Breast epithelium (tissue), 3 donors: ENCODE measurements at regions not wholly inside any gene's neighbourhood (a gene's known extent, or its start where the extent isn't known, plus 50 kb on each side); places are given as distances from the start of the nearest gene placed in this dataset.

Experiments used
- CTCF ChIP-seq, 3 donors: fragments of 450-650 bp; IDR thresholded peaks; one replicate each; pipeline ENCODE4 v1.5.1; 2016 to 2017; ENCODE audit warnings: antibody characterized with exemption in 3 of 3, mild to moderate bottlenecking in 3 of 3, moderate library complexity in 3 of 3
- POLR2A ChIP-seq: fragments of 450-650 bp; IDR thresholded peaks from one replicate; pipeline ENCODE4 v1.6.1; 2016; ENCODE audit warnings: antibody characterized with exemption, mild to moderate bottlenecking, moderate library complexity
- POLR2AphosphoS5 ChIP-seq, 3 donors: sonication (generic); formaldehyde crosslinking; IDR thresholded peaks; one replicate each; pipeline ENCODE4 v1.6.1; 2017; ENCODE audit warnings: antibody characterized with exemption in 3 of 3

- TF ChIP-seq CTCF (IDR thresholded peaks at IDR 0.05): no peak
- TF ChIP-seq POLR2A: no peak
- no peak for TF ChIP-seq POLR2AphosphoS5 (IDR thresholded peaks at IDR 0.05)
These were observed 253.0 kb upstream of the KLHL29 start for GRCh38 chr2:23132000-23132399.
